ENCODE measurements at regions not wholly inside any gene's neighbourhood (a gene's known extent, or its start where the extent isn't known, plus 50 kb on each side); places are given as distances from the start of the nearest gene placed in this dataset.

DNA sequence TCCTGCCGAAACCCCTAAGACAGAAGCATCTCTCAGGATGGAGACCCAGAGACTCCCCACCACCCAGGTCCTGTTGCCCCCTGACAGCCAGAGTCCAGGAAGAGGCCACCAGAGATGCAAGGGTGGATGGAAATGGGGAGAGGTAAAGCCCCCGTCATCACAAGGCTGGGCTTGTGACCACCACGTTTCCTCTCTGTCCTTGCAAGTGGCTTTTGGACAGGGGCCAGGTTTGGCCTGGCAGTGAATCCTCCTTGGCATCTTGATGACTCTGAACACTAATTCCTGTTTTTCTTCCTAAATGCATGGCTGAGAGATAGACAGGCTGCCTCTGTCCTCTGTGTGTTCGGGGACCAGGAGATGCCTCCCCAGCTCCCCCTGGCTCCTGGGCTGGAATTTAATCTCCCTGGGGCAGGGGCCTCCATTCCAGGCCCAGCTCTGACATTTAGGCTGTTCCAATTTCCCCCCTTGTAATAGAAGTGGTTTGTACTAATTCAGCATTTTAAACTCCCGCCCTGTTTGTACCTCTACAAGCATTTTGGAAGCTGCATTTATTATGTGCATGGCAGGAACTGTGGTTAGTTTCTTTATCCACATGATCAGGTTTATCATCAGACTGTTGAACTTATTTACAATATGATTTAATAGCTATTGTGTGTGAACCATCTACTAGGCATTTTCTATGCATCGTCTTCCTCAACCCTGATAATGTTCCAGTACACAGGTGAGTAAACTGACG lies 116.1 kb upstream of the IRX6 start:
- no peaks in the 10 kb centered on the region for H3K36me3 Mint-ChIP-seq (ENCODE audit: low read depth)
- DNase-seq (ENCODE audit: low spot score), result no peak
- H3K4me3 Mint-ChIP-seq (ENCODE audit: unreplicated experiment), result no peak overlapping the region
- peaks cover 14% of the 10 kb centered on the region for H3K27me3 Mint-ChIP-seq (ENCODE audit: low read depth)
- no peaks in the 10 kb centered on the region for H3K4me1 Mint-ChIP-seq (ENCODE audit: low read depth)
- no peak overlapping the region for H3K27ac Mint-ChIP-seq (ENCODE audit: unreplicated experiment)
- H3K9me3 Mint-ChIP-seq (ENCODE audit: low read depth), result no peaks in the 10 kb centered on the region
- TF ChIP-seq, protein P1, sequence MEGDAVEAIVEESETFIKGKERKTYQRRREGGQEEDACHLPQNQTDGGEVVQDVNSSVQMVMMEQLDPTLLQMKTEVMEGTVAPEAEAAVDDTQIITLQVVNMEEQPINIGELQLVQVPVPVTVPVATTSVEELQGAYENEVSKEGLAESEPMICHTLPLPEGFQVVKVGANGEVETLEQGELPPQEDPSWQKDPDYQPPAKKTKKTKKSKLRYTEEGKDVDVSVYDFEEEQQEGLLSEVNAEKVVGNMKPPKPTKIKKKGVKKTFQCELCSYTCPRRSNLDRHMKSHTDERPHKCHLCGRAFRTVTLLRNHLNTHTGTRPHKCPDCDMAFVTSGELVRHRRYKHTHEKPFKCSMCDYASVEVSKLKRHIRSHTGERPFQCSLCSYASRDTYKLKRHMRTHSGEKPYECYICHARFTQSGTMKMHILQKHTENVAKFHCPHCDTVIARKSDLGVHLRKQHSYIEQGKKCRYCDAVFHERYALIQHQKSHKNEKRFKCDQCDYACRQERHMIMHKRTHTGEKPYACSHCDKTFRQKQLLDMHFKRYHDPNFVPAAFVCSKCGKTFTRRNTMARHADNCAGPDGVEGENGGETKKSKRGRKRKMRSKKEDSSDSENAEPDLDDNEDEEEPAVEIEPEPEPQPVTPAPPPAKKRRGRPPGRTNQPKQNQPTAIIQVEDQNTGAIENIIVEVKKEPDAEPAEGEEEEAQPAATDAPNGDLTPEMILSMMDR (IDR thresholded peaks at IDR 0.05), result no peak

DNA sequence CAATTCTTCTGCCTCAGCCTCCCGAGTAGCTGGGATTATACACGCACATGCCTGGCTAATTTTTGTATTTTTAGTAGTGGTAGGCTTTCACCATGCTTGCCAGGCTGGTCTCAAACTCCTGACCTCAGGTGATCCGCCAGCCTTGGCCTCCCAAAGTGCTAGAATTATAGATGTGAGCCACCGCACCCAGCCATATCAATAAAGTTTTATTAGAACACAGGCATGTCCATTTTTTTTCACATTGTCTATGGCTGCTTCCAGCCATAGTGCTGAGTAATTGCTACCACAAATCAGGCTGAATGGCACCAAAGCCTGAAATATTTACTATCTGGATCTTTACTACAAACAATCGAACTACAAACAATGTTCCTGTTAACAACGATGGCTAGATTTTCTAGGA lies 114.4 kb upstream of the IRX6 start:
- Mint-ChIP-seq H3K27ac (ENCODE audit: unreplicated experiment) (no peak overlapping the region), H3K27me3 (ENCODE audit: low read depth) (peaks cover 16% of the 10 kb centered on the region), H3K4me1 (ENCODE audit: low read depth) (no peaks in the 10 kb centered on the region), H3K9me3 (ENCODE audit: low read depth) (no peaks in the 10 kb centered on the region), H3K4me3 (ENCODE audit: unreplicated experiment) (no peak overlapping the region), H3K36me3 (ENCODE audit: low read depth) (no peaks in the 10 kb centered on the region)
- no peak for DNase-seq (ENCODE audit: low spot score)
- TF ChIP-seq, protein P1 (IDR thresholded peaks at IDR 0.05), result no peak

GRCh38 chr16:55212791-55213190 lies 111.2 kb upstream of the IRX6 start:
- Mint-ChIP-seq H3K36me3 (ENCODE audit: low read depth) (no peaks in the 10 kb centered on the region), H3K4me1 (ENCODE audit: low read depth) (no peaks in the 10 kb centered on the region), H3K4me3 (ENCODE audit: unreplicated experiment) (no peak overlapping the region), H3K27ac (ENCODE audit: unreplicated experiment) (no peak overlapping the region), H3K27me3 (ENCODE audit: low read depth) (peaks cover 19% of the 10 kb centered on the region), H3K9me3 (ENCODE audit: low read depth) (no peaks in the 10 kb centered on the region)
- TF ChIP-seq, protein P1 (IDR thresholded peaks at IDR 0.05), result no peak
- DNase-seq (ENCODE audit: low spot score), result no peak

DNA sequence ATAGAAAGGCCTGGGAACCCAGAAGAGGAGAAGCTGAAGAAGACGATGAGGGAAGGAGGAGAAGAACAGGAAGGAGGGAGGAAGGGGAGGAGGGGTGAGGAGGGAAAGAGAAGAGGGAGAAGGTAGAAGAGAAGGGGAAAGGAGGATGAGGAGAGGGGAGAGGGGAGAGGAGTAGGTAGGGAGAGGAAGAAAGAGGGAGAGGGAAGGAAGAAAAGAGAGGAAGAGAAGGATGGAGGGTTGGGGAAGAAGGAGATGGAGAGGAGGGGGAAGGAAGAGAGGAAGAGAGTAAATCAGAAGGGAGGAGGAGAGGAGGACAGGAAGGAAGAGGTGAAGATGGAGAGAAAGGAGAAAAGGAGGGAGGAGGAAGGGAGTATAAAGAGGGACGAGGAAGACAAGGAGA lies 109.6 kb upstream of the IRX6 start:
- no peak for DNase-seq (ENCODE audit: low spot score)
- TF ChIP-seq, protein P1 (IDR thresholded peaks at IDR 0.05), result no peak
- peaks cover 17% of the 10 kb centered on the region for H3K27me3 Mint-ChIP-seq (ENCODE audit: low read depth)
- H3K4me3 Mint-ChIP-seq (ENCODE audit: unreplicated experiment), result no peak overlapping the region
- H3K4me1 Mint-ChIP-seq (ENCODE audit: low read depth), result no peaks in the 10 kb centered on the region
- H3K27ac Mint-ChIP-seq (ENCODE audit: unreplicated experiment), result no peak overlapping the region
- no peaks in the 10 kb centered on the region for H3K9me3 Mint-ChIP-seq (ENCODE audit: low read depth)
- no peaks in the 10 kb centered on the region for H3K36me3 Mint-ChIP-seq (ENCODE audit: low read depth)

GRCh38 chr16:55214974-55215494 lies 109.0 kb upstream of the IRX6 start:
- no peaks in the 10 kb centered on the region for H3K4me1 Mint-ChIP-seq (ENCODE audit: low read depth)
- H3K36me3 Mint-ChIP-seq (ENCODE audit: low read depth), result no peaks in the 10 kb centered on the region
- H3K9me3 Mint-ChIP-seq (ENCODE audit: low read depth), result no peaks in the 10 kb centered on the region
- peaks cover 20% of the 10 kb centered on the region for H3K27me3 Mint-ChIP-seq (ENCODE audit: low read depth)
- TF ChIP-seq, protein P1 (IDR thresholded peaks at IDR 0.05), result no peak
- H3K27ac Mint-ChIP-seq (ENCODE audit: unreplicated experiment), result no peak overlapping the region
- DNase-seq (ENCODE audit: low spot score), result no peak
- no peak overlapping the region for H3K4me3 Mint-ChIP-seq (ENCODE audit: unreplicated experiment)
